GM19438 (cell line): ENCODE measurements at regions not wholly inside any gene's neighbourhood (a gene's known extent, or its start where the extent isn't known, plus 50 kb on each side); places are given as distances from the start of the nearest gene placed in this dataset.
"Not testable (repeated sequence)": the region's sequence is repeated elsewhere in the genome, so short reads cannot be mapped to it uniquely, and the experiment has no call there.

Experiments used
- ATAC-seq: cut with Tn5 transposase; IDR thresholded peaks from one replicate; pipeline ENCODE4 v1.9.1; 2021; ENCODE audit warnings: low read depth; ENCODE audit not compliant: unreplicated experiment

DNA sequence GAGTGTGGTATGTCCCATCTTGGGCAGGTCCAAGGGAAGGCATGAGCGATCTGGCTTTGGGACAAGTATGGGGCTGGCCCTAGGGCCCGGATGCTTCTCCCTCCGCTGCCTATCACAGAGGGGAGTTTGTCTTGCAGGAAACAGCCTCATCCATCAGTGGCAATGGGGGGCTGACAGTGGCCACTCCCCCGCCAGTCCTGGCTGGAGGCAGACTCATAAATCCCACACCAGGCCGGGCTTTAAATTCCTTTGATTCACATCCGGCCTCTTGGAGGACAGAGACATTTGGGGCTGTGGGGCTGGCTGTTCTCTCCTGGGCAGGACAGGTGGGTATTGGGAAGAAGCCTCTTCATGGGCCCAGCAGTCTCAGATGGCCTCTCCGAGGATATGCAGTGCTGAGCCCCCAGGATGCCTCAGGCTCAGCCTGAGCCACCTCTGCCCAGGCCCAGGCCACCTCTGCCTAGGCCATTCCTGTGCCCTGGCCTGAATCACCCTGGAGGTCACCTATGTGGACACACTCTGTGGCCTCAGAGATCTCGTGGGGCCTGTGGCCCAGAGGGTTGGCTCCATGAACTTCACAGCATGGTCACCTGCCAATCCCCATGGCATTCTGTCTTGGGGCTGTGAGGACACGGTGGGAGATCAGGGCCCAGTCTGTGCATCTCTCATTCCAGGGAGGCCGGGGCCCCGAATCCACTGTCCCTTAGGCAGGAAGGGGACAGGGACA lies 84.2 kb upstream of the GOLGA6L4 start:
- ATAC-seq = no peak

DNA sequence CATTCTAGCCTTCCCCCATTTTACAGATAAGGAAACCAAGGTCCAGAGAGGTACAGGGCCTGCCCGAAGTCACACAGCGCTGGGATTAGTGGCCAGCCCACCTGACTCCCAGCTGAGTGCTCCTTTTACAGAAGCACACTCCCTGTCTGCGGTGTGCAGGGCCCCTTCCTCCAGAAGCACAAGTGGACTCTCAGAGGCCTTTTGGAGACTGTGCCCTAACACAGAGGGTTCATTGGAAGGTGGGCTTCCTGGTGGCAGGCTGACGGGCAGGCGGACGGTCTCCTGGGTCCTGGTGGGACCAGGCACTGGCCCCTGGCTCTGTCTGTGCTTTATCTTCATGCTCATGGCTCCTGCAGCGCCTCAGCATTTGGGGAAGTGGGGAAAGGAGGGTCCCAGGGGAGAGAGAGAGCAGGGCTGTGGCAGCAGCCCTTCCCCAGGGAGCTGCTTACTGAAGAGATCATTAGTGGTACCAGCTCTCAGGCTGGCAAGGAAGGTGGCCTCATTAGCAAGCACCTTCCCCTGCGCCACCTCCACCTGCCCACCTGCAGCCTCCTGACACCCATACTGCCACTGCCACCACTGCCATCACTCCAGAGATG lies 83.1 kb upstream of the GOLGA6L4 start:
- not testable (repeated sequence) for ATAC-seq

GRCh38 chr15:84153655-84154140 lies 81.9 kb upstream of the GOLGA6L4 start:
- ATAC-seq = not testable (repeated sequence)

DNA sequence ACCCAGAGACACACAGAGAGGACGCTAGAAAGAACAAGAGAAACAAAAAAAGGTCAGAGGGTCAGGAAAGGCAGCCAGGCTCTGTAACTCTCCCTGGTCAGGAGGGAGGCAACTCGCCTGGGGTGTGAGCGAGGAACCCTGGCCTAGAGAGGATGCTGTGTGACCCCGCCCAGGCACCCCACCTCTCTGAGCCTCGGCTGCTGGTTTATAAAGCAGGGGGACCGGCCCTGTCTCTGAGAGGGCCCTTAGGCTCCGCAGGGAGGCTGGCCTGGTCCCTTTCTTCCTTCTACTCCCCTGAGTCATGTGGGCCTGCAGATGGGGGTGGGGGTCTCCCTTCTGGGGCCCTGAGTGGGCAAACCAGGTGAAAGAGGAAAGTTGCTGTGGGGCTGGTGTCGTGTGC lies 81.3 kb upstream of the GOLGA6L4 start:
- ATAC-seq = not testable (repeated sequence)

- ATAC-seq = not testable (repeated sequence)
These were observed 80.8 kb upstream of the GOLGA6L4 start for GRCh38 chr15:84154787-84155186.

DNA sequence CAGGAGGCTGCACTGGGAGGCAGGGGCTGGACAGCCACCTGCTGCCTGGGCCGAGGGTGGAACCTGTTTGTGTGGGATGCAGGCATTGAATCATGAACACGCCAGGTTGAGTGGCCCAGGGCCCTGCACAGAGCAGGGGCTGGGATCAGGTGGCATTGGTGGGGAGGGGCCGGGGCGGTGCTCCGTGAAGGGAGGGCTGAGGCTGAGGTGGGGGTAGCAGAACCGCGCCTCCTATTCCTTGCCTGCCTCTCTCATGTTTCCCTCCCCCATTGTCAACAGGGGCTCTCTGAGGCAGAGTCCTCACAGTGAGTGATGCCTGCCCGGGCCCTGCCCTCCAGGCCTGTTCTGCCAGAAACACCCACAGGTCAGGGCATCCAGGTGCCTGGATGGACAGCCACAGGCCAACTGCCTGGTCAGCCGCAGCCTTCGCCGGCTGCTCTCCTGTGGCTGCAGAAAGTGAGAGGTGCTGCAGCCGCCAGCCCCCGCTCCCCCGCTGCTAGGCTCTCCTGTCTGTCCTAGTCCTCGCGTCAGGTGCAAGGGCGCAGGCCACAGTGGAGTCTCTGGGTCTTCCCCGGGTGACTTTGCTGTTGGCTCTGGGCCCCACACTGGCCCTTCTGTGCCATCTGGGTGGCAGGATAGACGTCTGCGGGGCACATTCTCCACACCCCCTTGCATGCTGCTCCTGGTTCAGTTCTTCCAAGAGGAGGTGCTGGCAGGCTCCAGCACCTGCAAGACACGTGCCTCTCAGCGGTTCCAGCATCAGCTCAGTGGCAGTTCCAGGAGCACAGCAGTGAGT lies 79.6 kb upstream of the GOLGA6L4 start:
- ATAC-seq = not testable (repeated sequence)

GRCh38 chr15:84156588-84156840 lies 79.1 kb upstream of the GOLGA6L4 start:
- ATAC-seq = not testable (repeated sequence)

DNA sequence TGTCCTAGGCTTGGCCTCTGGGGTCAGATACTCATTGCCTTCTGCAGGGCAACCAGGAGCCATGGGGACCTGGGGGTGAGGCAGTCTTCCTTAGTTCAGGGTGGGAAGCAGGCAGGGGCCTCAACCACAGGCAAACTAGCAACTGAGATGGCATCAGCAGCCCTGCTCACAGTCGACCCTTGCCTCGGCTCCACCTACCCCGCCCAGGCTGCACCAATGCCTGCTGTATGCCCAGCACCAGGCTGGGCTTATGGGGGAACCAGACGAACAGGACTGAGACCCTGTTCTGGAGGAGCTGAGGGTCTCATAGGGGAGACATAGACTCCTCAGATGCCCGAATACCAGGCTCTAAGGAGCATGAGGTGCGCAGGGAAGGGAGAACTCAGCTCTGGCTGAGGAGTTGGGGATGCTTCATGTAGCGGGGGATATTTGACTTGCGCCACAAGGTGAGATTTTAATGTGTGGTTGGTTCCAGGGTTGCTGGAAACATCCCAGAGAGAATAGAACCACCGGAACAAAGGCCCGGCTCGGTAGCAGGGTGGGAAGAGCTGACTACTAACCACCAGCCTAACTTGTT lies 78.4 kb upstream of the GOLGA6L4 start:
- not testable (repeated sequence) for ATAC-seq

DNA sequence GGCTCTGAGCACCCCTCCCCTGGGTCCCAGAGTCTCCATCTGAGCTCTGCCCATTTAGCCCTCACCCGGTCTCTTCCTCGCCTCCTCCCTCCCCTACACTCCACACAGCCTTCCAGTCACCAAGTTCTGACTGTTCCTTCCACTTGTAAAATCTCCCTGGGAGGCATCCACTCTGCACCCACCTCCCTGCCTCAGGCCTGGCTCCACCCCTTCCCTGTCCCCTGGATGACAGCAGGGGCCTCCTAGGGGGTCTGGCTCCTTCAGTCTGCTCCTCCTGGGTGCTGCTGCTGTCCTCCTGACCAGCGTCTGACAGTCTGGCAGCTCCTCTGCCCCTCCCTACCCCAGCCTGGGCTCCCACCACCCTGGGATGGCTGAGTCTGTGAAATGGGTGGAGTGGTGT lies 77.7 kb upstream of the GOLGA6L4 start:
- ATAC-seq = not testable (repeated sequence)

GRCh38 chr15:84159346-84160269 lies 76.0 kb upstream of the GOLGA6L4 start:
- not testable (repeated sequence) for ATAC-seq

DNA sequence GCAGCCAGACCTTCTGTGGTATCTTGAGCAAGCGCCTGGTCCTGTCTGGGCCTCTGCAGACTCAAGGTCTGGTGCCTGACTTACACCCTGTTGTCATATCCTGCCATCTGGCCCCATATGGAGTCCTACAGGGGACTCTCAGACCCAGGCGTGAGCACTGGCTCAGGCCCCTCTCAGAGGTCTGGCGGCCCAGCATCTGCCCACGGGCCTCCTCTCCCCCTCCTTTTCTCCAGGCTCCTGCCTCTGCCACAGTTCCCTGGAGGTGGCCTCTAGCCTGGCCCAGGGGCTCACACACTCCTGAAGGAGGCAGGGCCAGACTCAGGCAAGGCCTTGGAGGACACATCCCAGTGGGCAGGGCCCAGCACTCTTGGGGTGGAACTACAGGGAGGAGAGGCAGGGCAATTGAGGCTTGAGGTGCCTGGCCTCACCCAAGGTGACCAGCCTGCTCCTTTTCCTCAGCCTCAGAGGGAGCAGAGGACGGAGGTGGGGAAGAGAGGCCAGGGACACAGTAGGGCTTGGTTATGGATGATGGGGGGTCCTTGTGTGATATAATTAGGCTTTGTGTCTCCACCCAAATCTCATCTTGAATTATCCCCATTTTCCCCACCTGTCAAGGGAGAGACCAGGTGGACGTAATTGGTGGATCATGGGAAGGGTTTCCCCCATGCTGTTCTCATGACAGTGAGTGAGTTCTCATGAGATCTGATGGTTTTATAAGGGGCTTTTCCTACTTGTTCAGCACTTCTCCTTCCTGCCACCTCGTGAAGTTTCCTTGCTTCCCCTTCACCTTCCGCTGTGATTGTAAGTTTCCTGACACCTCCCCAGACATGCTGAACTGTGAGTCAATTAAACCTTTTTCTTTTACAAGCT lies 70.9 kb upstream of the GOLGA6L4 start:
- not testable (repeated sequence) for ATAC-seq

GRCh38 chr15:84170029-84170428 lies 65.5 kb upstream of the GOLGA6L4 start:
- not testable (repeated sequence) for ATAC-seq

- not testable (repeated sequence) for ATAC-seq
These were observed 62.4 kb upstream of the GOLGA6L4 start for GRCh38 chr15:84173231-84173610.
